ENCODE measurements at regions not wholly inside any gene's neighbourhood (a gene's known extent, or its start where the extent isn't known, plus 50 kb on each side); places are given as distances from the start of the nearest gene placed in this dataset.

DNA sequence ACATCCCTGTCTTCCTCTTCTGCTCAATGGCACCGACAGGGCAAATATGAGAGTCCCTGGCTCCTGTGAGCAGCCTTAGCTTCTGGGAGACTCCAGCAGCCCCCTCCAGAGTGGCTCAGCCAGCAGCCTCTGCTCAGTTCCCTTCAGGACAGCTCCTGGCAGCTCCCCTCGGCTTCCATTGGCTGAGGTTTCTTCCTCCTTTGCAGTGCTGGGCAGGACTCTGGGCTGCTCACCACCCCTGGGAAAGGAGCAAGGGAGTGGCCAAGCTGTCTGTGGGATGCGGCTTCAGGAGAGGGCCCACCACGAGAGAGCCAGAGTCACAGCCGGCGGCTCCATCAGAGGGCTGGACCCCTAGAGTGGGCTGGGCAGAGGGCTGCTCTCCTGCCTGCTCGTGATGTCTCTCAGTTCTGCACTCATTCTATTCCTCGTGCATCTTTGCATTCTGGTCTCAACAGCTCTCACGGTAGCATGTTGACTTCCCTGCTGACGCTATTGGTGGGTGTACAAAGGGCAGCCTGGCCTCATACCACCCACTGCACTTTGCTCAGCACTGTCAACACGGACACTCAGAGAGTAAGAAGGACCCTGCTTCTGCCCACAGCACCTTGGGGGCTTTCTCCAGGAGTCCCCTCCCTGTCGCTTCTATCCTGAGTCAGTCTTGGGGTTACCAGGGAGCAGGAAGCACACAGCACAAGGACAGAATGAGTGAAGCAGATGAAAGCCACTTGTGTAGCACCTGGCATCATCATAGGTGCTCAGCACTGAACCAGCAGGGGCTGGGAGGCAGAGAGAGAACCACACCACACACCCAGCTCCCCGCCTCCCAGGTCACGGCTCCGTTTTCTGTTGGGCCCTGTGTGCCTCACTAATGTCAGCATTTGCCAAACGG, 80.9 kb upstream of the ALDH1B1 start:
- no peaks in the 10 kb centered on the region for H3K9me3 Mint-ChIP-seq
- H3F3A ChIP-seq (replicated peaks; ENCODE audit: low read depth): no peaks in the 10 kb centered on the region
- no peaks in the 10 kb centered on the region for H3K9me2 ChIP-seq (ENCODE audit: insufficient read depth)
- H3K4me1 ChIP-seq (ENCODE audit: insufficient read depth): peaks cover 17% of the 10 kb centered on the region; the same call in 1 of the 2 replicates
- no peaks in the 10 kb centered on the region for H3K36me3 Mint-ChIP-seq (ENCODE audit: low read depth)
- H3K4me1 Mint-ChIP-seq: peaks cover 25% of the 10 kb centered on the region
- H3K4me2 ChIP-seq: no peak overlapping the region
- peaks cover 14% of the 10 kb centered on the region for H3K27me3 Mint-ChIP-seq (ENCODE audit: insufficient read depth, low read depth, poor library complexity)
- no peak overlapping the region for H3K27ac ChIP-seq (ENCODE audit: low read depth)
- peak overlapping the region; percentile 47; the same call in 1 of the 2 replicates for H2AFZ ChIP-seq
- no peaks in the 10 kb centered on the region for H3K36me3 ChIP-seq (ENCODE audit: insufficient read depth)
- DNase-seq (ENCODE audit: low spot score): peak; percentile 32
- no peak overlapping the region for H3K27ac Mint-ChIP-seq
- no peaks in the 10 kb centered on the region for H3K27me3 ChIP-seq (ENCODE audit: insufficient read depth)
- no peak overlapping the region for H3K4me3 ChIP-seq
- no peaks in the 10 kb centered on the region for H3K79me2 ChIP-seq (replicated peaks; ENCODE audit: insufficient read depth)
- H4K20me1 ChIP-seq (replicated peaks; ENCODE audit: insufficient read depth): no peaks in the 10 kb centered on the region
- no peak overlapping the region for H3K4me3 Mint-ChIP-seq
- peak; percentile 90 for ATAC-seq
- TF ChIP-seq, protein P1, sequence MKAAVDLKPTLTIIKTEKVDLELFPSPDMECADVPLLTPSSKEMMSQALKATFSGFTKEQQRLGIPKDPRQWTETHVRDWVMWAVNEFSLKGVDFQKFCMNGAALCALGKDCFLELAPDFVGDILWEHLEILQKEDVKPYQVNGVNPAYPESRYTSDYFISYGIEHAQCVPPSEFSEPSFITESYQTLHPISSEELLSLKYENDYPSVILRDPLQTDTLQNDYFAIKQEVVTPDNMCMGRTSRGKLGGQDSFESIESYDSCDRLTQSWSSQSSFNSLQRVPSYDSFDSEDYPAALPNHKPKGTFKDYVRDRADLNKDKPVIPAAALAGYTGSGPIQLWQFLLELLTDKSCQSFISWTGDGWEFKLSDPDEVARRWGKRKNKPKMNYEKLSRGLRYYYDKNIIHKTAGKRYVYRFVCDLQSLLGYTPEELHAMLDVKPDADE (IDR thresholded peaks at IDR 0.05): no peak
- TF ChIP-seq, protein P2, sequence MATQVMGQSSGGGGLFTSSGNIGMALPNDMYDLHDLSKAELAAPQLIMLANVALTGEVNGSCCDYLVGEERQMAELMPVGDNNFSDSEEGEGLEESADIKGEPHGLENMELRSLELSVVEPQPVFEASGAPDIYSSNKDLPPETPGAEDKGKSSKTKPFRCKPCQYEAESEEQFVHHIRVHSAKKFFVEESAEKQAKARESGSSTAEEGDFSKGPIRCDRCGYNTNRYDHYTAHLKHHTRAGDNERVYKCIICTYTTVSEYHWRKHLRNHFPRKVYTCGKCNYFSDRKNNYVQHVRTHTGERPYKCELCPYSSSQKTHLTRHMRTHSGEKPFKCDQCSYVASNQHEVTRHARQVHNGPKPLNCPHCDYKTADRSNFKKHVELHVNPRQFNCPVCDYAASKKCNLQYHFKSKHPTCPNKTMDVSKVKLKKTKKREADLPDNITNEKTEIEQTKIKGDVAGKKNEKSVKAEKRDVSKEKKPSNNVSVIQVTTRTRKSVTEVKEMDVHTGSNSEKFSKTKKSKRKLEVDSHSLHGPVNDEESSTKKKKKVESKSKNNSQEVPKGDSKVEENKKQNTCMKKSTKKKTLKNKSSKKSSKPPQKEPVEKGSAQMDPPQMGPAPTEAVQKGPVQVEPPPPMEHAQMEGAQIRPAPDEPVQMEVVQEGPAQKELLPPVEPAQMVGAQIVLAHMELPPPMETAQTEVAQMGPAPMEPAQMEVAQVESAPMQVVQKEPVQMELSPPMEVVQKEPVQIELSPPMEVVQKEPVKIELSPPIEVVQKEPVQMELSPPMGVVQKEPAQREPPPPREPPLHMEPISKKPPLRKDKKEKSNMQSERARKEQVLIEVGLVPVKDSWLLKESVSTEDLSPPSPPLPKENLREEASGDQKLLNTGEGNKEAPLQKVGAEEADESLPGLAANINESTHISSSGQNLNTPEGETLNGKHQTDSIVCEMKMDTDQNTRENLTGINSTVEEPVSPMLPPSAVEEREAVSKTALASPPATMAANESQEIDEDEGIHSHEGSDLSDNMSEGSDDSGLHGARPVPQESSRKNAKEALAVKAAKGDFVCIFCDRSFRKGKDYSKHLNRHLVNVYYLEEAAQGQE (IDR thresholded peaks at IDR 0.05; ENCODE audit: unreplicated experiment): no peak
- TF ChIP-seq CREB1 (CRISPR knock-in tag; IDR thresholded peaks at IDR 0.05; ENCODE audit: low read depth) (no peak), EZH2phosphoT487 (IDR thresholded peaks at IDR 0.05; ENCODE audit: unreplicated experiment) (no peak), ZNF114 (CRISPR knock-in tag; IDR thresholded peaks at IDR 0.05) (no peak), STAT1 (IDR thresholded peaks at IDR 0.05; ENCODE audit: unreplicated experiment) (no peak), EZH2 (IDR thresholded peaks at IDR 0.05; ENCODE audit: low read depth, unreplicated experiment) (no peak), ZNF331 (CRISPR knock-in tag; IDR thresholded peaks at IDR 0.05; ENCODE audit: low read depth) (no peak), JUNB (IDR thresholded peaks at IDR 0.05; ENCODE audit: unreplicated experiment) (no peak), POLR2AphosphoS5 (IDR thresholded peaks at IDR 0.05; ENCODE audit: low read depth) (no peak), NANOG (IDR thresholded peaks at IDR 0.05; ENCODE audit: borderline replicate concordance) (no peak)
- TF ChIP-seq, protein P3, sequence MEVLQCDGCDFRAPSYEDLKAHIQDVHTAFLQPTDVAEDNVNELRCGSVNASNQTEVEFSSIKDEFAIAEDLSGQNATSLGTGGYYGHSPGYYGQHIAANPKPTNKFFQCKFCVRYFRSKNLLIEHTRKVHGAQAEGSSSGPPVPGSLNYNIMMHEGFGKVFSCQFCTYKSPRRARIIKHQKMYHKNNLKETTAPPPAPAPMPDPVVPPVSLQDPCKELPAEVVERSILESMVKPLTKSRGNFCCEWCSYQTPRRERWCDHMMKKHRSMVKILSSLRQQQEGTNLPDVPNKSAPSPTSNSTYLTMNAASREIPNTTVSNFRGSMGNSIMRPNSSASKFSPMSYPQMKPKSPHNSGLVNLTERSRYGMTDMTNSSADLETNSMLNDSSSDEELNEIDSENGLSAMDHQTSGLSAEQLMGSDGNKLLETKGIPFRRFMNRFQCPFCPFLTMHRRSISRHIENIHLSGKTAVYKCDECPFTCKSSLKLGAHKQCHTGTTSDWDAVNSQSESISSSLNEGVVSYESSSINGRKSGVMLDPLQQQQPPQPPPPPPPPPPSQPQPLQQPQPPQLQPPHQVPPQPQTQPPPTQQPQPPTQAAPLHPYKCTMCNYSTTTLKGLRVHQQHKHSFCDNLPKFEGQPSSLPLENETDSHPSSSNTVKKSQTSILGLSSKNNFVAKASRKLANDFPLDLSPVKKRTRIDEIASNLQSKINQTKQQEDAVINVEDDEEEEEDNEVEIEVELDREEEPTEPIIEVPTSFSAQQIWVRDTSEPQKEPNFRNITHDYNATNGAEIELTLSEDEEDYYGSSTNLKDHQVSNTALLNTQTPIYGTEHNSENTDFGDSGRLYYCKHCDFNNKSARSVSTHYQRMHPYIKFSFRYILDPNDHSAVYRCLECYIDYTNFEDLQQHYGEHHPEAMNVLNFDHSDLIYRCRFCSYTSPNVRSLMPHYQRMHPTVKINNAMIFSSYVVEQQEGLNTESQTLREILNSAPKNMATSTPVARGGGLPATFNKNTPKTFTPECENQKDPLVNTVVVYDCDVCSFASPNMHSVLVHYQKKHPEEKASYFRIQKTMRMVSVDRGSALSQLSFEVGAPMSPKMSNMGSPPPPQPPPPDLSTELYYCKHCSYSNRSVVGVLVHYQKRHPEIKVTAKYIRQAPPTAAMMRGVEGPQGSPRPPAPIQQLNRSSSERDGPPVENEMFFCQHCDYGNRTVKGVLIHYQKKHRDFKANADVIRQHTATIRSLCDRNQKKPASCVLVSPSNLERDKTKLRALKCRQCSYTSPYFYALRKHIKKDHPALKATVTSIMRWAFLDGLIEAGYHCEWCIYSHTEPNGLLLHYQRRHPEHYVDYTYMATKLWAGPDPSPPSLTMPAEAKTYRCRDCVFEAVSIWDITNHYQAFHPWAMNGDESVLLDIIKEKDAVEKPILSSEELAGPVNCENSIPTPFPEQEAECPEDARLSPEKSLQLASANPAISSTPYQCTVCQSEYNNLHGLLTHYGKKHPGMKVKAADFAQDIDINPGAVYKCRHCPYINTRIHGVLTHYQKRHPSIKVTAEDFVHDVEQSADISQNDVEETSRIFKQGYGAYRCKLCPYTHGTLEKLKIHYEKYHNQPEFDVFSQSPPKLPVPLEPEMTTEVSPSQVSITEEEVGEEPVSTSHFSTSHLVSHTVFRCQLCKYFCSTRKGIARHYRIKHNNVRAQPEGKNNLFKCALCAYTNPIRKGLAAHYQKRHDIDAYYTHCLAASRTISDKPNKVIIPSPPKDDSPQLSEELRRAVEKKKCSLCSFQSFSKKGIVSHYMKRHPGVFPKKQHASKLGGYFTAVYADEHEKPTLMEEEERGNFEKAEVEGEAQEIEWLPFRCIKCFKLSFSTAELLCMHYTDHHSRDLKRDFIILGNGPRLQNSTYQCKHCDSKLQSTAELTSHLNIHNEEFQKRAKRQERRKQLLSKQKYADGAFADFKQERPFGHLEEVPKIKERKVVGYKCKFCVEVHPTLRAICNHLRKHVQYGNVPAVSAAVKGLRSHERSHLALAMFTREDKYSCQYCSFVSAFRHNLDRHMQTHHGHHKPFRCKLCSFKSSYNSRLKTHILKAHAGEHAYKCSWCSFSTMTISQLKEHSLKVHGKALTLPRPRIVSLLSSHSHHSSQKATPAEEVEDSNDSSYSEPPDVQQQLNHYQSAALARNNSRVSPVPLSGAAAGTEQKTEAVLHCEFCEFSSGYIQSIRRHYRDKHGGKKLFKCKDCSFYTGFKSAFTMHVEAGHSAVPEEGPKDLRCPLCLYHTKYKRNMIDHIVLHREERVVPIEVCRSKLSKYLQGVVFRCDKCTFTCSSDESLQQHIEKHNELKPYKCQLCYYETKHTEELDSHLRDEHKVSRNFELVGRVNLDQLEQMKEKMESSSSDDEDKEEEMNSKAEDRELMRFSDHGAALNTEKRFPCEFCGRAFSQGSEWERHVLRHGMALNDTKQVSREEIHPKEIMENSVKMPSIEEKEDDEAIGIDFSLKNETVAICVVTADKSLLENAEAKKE (CRISPR knock-in tag; IDR thresholded peaks at IDR 0.05): no peak
- TF ChIP-seq, protein P4, sequence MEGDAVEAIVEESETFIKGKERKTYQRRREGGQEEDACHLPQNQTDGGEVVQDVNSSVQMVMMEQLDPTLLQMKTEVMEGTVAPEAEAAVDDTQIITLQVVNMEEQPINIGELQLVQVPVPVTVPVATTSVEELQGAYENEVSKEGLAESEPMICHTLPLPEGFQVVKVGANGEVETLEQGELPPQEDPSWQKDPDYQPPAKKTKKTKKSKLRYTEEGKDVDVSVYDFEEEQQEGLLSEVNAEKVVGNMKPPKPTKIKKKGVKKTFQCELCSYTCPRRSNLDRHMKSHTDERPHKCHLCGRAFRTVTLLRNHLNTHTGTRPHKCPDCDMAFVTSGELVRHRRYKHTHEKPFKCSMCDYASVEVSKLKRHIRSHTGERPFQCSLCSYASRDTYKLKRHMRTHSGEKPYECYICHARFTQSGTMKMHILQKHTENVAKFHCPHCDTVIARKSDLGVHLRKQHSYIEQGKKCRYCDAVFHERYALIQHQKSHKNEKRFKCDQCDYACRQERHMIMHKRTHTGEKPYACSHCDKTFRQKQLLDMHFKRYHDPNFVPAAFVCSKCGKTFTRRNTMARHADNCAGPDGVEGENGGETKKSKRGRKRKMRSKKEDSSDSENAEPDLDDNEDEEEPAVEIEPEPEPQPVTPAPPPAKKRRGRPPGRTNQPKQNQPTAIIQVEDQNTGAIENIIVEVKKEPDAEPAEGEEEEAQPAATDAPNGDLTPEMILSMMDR (conservative IDR thresholded peaks at IDR 0.05; ENCODE audit: low read depth in 2 of 2): no peak

Data from GM23338 (cell line).